Inflammatory macrophage treated with lipopolysaccharide for 4 hours (primary cell): ENCODE measurements at regions not wholly inside any gene's neighbourhood (a gene's known extent, or its start where the extent isn't known, plus 50 kb on each side); places are given as distances from the start of the nearest gene placed in this dataset.

Source experiments
- DNase-seq: peaks from one replicate; pipeline ENCODE4 v3.0.0-alpha.2; 2020

DNA sequence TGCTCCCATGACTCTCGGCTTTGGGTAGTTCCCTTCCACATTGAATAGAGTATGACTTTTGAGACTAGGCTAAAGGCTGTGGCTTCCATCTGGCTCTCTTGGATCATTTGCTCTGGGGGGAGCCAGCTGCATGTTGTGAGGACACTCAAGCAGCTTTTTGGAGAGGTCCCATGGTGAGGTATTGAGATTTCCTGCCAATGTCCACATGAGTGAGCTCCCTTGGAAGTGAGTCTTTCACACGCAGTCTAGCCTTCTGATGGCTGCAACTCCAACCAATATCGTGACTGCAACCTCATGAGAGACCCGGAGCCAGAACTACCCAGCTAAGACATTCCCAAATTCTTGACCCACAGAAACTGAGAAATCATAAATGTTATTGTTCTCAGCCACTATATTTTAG, 127.7 kb upstream of the KAZN start:
- DNase-seq, result no peak

DNA sequence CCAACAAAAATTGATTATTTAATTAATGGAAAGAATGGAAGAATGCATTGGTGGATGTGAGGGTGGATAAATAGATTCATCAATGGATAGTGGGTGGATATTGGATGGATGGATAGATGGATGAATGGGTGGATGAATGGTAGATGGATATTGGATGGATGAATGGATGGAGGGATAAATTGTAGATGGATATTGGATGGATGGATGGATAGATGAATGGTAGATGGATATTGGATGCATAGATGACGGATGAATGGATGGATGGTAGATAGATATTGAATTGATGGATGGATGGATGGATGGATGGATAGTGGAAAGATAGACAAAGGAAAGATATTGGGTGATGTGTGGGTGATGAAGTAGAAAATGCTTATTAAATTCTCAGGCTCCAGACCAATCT, 123.6 kb upstream of the KAZN start:
- no peak for DNase-seq

DNA sequence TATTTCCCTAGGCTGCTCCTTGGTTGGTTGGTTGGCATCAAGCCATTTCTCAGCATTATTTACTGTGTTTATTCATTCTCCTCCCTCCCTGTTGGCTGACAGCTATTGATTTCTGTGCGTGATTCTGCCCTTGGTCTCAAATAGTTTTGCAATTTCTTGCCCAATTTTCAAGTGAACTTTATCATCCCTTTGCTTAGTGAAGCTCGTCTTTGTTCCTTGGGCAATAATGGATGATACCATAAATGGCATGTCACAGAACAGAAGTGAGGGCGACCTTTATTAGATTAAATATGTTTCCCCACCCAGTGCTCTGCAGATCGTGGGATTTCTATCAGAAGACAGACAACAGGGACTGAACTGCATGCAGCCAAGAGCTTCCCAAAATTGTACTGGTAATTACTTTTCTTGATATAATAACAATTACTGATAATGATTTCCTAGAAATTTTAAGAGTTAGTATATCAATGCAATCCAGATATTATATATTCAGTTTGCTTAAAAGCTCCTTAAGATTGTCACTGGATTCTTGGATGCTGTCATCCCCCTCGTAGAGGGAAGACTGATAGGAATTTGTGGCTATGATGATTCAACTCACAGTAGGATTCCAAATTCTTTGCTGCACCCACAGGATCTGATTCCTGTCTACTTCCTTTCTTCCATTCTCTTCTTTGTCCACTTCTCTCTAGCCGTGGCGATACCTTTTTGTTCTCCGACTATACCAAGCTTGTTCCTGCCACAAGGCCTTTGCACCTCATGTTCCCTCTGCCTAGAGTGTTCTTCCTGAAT, 122.1 kb upstream of the KAZN start:
- DNase-seq, result no peak

DNA sequence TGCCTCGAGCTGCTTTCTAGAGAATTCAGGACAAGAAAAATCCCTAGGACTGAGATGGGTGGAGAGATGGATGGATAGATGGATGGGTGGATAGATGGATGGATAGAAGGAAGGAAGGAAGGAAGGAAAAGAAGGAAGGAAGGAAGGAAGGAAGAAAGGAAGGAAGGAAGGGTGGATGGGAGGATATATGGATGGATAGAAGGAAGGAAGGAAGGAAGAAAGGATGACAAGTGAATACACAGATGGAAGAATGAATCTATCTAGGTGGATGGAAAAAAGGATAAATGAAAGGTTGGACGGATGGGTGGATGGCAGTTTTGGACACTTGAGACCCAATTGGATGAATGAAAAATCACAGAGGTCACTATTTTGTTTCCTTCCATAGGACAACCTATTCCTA, 120.4 kb upstream of the KAZN start:
- DNase-seq, result no peak

DNA sequence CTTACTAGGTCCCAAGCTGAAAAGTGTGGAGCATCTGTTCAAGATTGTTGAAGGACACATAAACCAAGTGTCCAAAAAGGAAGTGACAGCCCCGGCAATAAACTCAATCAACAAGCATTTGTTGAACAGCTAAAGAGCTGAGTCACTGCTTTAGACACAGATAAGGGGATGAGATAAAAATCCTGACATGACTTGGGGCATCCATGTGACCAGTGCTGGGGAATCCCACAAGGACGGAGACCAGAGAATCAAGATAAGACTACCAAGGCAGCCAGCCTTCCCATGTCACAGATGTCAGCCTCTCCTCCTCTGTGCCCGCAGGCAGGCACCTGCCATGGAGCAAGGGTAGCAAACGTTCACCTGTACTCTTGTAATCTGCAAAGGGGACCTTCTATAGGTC, 118.6 kb upstream of the KAZN start:
- DNase-seq, result no peak

DNA sequence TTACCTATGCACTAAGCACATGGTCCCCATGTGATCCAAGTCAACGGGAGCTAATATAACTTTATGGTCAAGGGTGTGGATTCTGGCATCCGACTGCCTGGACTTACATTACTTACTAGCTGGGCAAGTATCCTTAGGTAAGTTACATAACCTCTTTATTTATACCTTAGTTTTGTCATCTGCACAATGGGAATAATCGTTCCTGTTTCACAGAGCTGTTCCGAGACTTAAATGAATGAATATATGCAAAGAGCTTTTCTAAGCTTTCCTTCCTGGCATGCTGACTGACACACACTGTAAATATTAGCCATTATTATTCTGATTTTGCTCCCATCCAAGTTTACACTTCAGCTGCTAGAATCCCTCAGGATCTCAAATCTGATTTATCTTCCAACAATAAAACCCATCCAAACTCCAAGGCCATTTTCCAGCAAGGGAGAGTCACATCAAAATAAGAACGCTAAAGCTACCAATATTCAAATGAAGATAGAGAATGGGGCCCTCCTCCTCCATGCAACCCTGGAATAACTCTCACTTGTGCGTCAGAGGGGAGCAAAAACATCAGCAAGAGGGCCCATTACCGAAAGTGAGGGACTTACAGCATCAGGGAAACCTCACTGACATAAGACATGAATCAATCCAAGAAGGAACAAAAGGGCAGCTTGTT, 115.6 kb upstream of the KAZN start:
- DNase-seq, result no peak

DNA sequence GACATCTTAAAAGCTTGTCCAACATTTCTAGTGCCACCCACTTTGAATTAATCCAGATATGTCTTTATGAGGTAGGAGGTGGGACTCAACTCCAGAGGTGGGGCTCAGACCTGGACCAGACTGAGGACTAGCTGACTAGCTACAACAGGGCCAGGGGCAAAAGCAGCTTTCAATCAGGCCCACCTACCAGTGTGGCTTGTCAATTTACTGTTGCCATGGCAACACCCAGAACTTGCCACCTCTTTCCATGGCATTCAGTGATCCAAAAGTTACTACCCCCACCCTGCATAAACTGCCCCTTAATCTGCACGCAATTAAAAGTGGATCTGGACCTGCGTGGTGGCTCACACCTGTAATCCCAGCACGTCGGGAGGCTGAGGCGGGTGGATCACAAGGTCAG, 113.2 kb upstream of the KAZN start:
- no peak for DNase-seq

DNA sequence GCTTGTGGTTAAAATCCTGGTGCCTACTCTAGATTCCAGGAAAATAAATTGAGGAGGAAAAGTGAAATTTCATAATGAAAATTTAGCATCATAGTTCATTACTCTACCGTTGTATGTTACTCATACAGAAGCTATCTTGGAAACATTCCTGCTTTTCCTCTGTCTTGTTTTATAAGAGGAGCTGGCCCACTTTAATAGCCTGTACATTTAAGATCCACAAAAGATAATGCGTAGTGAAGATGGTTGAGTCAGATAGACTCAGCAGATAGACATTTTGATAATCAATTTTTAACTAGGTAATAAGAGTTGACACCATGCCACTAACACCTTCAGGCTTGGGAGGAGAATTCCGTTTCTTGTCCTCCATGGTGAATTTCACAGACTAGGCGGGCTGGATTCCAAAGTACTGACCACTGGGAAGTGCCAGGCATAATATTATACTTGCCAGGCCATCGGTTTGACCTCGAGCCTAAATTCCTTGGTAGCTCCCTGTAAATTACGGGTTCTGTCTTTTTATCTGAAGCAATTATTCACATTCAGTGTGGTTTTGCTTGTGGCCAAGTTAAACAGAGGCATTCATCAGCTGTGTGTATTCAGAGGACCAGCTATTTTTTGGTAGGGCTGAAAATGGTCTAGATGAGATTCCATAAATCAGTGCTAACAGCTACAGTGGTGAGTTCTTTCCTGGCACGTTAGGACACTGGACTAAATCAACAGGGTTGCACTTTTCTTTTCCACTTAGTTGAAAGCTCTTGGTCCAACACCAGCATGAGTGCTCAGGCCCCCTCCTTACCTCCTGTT, 111.9 kb upstream of the KAZN start:
- no peak for DNase-seq

DNA sequence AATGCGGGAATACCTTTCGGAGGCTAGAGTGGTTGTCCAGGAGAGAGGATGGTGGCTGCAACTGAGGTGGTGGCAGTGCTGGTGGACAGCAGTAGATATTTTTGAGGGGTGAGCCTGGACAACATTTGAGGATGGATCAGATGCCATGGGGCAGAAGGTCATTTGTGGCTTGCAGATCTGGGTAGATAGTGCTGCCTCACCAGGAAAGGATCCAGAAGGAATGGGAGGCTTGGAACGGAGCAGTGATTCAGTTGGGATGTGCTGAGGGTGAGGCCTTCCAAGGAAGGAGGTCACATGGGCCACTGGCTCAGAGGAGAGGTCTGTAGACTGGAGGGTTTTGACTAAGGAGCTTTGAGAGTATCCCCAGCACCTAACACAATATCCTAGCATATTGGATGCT, 110.8 kb upstream of the KAZN start:
- no peak for DNase-seq

DNA sequence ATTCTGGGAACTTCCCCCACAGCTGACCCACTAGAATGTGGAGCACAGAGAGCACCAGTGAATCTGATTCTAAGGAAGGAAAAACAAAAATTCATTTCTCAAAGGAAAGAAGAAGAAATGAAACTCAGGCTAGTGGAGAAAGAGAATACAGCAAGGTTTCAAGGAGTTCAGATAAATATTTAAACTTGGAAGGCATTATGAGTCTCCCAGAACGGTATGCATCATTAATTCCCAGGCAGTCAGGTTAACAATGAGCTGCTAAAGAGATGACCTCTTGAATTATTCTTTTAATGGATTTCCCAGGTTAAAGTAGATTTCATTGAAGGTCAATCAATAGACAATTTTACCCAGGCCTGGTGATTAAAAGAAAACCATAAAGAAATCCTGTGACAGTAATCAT, 103.6 kb upstream of the KAZN start:
- DNase-seq, result no peak

DNA sequence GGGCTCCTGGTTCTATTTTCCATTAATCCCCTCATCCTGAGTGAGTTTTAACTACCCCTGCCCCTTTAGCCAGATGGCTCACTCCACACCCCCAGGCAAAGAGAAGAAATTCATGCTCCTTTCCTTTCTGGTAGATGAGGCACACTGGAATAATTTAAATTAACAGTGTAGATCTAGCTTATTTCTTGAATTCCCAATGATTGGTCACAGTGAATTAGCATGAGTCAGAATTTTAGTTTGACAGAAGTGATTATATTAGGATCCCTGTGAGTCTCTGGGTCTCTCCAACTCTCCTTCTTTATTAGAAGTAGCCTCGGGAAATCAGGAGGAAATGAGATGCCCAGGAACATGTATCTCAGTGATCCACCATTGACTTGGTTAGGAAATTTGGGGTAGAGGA, 103.1 kb upstream of the KAZN start:
- DNase-seq, result no peak

DNA sequence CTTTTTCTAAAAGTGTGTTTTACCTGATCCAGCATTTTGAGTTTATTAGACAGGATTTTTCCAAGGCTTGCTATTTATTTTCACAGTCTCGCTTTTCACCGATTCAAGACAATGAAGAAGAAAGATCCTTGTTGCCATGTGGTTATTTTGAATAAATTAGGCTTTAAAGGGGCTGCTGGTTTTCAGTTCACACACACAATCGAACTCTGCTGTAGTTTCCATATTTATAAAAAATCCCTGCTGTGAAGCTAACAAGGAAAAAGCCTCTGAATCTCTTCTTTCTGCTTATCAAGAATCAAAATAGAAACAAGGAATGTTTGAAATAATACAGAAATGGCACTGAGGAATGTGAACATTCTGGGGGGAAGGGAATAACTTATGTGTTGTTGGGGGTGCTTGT, 102.5 kb upstream of the KAZN start:
- DNase-seq, result no peak

DNA sequence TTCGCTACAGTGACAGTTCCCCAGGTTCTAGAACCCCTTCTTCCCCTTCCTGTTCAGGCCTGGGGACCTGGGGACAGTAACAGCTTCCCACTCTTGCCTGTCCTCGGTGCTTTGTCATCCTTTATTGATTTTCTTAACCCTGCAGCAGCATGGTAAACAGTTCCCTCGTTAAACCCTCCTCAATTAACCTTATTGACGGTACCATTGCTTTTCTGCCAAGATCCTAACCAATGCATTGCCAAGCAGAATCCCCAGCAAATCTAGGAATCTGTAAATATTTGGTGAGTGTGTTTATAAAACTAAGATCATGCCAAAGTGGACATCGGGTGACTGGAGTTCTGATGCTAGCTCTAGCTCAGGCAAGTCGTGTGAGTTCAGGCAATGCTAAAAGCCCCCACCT, 99.6 kb upstream of the KAZN start:
- DNase-seq, result no peak

DNA sequence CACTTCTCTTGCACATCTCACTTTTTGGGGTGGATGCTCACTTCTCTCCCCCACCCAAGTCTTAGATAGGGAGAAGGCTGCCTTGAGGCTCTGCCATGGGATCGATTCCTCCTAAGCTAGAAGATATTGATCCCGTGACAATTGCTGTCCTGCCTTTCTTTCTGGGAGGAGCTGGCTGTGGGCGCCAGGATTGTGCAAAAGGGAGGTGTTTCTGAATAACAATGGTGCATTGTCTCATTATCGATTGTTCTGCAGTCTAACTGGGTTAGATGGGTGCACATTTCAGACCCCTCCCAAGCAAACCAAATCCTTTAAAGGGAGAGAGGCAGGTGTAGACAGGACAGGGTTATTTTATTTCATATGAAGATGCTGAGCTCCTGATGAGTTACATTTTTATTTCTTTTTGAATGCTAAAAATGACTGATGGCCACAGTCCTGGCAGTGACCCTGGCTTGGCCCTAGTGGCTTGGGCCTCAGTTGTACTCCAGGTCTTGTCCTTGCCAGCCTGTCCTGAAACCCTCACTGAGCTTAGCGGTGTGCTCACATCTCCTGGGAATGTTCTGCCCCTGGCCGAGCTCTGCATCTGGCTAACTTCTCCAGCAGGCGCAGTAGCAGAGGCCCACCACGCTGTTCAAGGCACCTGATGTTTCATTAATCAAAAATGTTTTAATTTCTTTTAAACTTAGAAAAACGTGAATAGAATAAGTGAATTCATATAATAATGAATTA, 99.0 kb upstream of the KAZN start:
- DNase-seq, result no peak

DNA sequence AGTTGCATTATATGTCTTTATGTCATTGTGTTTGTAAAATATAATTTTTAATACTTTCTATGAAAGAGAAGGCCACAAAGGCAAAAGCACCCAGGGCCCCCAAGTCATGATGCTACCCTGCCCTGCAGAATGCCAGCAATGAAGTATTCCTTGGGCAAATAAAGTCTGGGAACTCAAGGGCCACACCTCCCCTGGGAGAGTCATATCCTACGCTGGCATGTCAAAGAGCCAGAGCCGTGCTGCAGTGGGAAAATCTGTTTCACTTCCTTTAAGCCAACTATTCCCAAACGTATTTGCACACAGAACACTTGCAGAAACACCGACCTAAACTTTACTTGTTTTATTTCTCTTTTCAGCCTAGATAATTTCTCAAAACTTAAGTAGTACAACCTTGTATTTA, 98.4 kb upstream of the KAZN start:
- DNase-seq, result no peak

DNA sequence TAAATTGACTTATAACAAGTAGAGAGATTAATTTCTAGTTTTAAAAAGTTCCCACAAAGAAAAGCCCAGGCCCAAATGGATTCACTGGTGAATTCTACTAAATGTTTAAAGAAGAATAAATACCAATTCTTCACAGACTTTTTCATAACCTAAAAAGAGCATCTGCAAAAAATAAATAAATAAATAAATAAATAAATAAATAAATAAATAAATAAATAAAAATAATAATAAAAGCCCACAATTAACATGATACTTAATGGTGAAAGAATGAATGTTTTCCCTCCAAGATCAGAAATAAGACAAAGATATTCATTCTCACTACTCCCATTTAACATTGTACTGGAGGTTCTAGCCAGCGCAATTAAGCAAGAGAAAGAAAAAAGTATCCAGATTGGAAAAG, 97.6 kb upstream of the KAZN start:
- DNase-seq, result no peak

DNA sequence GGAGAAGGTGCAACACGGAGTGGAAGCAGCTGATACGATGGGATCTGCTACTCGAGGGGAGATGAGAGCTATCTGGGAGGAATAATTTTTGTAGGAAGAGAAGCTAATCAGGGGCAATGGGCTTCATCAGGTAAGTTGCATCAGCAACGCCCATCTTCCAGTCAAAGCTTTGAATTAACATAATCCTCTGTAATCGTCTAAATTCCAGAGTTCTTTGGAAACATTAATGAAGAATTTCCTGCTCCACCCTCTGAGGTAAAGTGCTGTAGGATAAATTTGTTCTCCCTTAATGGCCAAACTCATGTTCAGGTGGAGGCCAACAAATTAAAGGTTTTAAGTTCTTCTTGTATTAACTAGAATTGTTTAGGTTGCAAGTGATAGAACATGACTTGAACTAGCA, 94.0 kb upstream of the KAZN start:
- DNase-seq, result no peak

DNA sequence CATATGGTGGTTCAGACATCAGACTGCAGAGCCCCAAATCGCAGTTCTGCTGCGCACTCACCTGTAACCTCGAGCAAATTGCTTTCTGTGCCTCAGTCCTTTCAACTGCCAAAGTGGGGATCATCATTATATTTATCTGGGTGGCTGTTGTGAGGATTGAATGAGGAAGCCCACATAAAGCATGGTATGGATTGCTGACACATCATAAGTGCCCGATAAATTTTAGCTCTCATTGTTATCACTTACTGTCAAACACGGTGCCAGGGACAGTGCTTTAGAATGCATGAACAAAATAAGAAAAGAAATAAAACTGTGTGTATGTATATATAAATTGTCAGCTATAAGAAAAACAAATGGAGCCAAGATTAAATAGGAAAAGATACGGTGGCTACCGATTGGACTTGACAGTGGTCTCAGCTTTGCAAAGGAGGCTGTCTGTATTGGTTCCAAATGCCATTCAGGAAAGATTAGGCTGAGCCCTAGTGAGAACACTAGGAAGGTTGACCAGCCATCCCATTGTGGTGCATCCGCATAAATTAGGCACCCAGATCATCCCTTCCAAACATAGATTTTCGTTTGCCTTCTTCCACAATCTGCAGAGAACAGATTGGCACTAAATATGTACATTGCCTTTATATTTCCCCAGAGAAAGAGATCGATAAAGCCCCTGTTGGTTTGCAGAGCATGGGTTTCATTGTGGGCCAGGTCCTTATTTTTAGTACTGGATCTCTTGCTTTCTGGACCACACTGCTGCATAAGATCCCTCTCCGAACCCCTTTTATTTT, 91.8 kb upstream of the KAZN start:
- no peak for DNase-seq

DNA sequence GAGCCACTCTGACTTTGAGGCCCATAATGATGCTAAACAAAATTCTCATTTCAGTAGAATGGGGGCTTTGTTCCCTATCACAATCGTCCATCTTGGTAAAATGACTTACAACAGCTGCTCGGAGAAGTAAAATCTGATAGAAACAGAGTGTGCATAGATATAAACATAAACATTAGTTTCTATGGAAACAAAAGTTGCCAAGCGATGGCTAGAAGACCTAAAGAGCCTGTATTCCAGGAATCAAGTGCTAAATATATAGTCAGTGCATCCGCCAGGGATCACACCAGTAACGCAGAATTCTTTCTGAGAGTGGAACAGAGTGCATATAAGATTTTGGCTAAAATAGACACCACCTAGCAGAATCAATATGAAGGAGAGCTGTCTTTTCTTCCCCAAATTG, 91.2 kb upstream of the KAZN start:
- DNase-seq, result no peak

DNA sequence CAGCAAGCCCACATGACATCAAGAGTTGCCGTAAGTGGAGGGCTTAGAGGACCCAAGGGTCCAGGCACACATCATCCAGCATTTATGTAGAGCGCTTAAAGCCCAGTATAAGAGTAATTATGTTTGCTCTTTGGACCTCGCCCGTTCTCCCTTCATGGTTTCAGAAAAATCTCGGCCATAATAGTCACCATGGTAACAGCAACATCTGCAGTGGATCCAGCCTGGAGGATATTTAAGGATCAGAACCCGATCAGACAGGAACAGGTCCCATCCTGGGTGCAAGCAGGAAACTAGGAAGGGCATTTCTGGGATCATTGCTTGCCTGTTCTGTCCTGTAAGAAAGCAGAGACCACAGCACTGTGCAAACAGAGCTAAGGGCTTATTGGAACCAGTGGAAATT, 89.9 kb upstream of the KAZN start:
- DNase-seq, result no peak

DNA sequence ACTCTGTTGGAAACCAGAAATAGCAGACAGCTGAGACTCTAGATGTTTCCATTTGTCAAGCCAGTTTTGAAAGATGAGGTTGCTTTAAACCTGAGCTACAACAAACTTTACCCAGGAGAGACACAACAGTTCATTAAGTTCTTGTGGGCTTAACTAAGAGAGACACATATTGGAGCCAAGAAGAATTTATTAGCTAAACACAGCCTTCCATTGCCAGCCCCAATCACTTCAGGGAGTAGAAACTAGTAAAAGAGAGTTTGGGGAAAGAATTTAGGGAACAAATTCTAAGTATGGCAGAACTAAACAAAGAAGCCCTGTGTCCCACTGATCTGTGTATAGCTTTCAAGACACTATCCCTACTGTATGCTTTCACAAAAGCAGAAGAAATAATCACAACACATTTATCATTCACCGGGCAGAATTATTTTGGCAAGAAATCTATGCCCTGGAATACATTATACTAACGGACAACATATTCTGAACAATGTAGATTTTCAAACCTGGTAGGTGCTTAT, 87.3 kb upstream of the KAZN start:
- DNase-seq, result no peak
